NCI-H2196 treated with DMSO at 0.1 percent for 48 hours (cell line): ENCODE measurements at regions not wholly inside any gene's neighbourhood (a gene's known extent, or its start where the extent isn't known, plus 50 kb on each side); places are given as distances from the start of the nearest gene placed in this dataset.
"Not testable (repeated sequence)": the region's sequence is repeated elsewhere in the genome, so short reads cannot be mapped to it uniquely, and the experiment has no call there.

Source experiments
- DNase-seq: peaks from one replicate; lab custom pipeline; 2025; ENCODE audit not compliant: unreplicated experiment; lab: John Stamatoyannopoulos, UW

DNA sequence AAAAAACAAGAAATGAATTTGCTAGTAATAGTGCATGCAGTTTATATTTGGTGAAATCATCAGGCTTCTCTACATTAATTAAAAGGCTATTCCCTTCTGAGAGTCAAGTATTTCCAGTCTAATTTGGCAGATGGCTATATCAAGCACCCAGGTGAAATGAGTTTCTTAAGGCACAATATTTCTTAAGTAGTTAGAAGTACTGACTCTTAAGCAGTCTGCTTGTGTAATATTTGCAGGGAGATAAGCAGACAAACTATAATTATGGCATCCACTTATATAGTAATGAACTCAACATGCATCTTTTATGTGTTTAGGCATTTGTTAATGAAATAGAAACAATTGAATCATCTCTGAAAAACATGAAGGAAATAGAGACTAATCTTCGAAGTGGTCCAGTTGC, 189.2 kb downstream of the UTRN start:
- no peak for DNase-seq

DNA sequence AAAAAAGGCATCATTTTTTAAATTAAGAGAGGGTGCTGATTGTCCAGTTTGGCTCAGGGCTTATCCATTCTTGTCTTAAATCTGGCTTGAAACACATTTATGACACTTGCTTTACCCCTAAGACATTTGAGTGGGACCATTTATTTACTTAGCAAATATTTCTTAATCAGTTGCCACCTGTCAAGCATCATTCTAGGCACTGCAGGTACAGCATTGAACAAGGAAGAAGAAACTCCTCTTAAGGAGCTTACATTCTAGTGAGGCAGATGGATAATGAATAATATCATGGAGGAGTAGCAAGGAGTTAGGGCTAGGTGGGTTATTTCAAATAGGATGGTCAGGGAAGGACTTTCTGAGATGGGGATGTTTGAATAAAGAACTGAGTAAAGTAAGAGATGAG, 189.8 kb downstream of the UTRN start:
- no peak for DNase-seq

DNA sequence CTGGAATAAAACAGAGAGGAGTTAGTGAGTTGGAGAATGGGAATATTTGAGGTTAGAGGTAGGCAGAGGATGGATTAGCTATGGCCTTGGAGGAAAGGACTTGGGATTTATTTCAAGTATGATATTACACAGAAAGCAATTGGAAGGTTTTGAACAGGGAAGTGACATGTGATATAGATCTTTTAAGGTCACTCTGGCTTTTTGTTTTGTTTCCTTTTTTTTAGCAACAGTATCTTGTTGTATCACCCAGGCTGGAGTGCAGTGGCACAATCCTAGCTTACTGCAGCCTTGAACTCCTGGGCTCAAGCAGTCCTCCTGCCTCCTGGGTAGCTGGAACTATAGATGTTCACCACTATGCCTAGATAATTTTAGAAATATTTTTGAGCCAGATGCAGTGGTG, 190.3 kb downstream of the UTRN start:
- no peak for DNase-seq

DNA sequence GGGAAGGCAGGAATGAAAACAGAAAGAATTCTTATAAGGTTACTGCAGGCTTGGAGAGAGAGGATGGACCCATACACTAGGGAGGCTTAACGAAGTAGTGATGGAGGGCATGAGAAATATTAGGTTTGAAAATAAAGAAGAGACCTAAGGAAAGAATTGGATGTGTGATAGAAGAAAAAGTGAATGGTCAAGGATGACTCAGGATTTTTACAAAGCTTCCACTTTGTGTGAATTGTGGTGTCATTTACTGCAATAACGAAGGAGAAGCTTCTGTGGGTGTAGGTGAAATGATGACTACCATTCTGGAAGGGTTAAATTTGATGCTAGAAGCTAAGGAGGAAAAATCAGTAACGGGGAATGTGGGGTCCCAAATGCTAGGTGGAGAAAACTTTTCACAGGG, 191.2 kb downstream of the UTRN start:
- DNase-seq, result no peak

DNA sequence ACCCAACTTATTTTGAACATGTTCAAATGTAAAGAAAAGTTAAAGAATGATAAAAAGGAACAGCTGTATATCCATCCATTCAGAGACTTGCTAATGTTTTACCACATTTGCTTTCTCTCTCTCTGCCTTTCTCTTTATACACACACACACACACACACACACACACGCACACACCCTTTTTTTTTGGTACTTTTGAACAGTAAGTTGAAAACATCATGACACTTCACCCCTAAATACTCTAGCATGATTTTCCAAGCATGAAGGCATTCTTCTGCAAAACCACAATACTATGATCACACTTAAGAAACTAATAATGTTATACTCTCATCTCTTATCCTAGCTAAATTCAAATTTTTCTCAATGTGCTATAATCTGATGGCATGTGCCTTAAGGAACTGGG, 192.3 kb downstream of the UTRN start:
- DNase-seq, result no peak

DNA sequence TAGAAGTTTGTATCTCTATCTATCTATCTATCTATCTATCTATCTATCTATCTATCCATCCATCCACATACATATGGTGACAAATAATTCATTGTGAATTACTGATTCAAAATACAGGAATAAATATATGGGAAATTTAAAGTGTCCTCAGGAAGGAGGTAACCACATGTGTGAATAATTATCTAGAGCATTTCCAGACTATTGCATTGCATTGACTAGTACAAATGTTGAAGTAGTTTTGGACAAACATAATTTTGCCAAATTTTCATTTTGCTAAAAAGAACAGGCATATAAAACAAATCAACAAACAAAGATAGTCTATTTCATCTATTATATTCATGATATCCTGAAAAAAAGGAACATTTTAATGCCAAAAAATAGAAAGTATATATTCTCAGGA, 192.7 kb downstream of the UTRN start:
- no peak for DNase-seq

DNA sequence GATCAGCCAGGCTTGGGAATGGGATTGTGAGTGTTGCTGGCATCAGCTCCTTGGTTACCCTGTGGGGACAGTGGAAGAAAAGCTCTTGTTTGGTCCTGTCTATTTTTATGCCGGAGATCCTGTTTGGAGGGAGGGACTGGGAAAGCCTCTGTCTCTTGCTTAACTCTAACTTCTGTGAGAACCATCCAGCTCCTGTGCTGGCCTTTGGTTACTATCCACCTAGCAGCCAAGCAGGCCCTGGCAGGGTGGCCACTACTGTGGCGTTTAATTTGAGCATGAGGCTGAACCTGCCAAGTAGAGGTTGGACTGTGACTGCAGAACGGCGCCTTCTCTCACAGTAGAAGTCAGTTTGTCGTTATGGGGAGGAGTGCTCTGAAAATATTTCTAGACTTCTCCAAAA, 193.3 kb downstream of the UTRN start:
- no peak for DNase-seq

DNA sequence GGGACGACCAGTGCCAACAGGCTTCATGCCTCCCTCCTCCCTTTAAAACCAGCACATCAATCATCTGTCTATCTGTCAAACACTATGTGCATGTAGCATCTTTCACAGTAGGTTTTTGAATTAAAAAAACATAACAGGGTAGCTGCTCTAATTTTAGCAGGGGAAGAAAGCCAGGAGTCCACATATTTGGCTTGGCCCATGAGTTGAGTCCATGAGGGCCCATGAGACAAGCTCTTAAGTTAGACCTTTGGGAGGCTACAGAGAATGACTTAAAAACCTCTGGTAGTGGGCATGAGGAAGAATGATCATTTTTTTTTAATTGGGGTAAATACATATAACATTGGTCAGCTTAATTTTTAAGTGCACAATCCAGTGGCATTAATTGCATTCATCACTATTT, 194.9 kb downstream of the UTRN start:
- no peak for DNase-seq

DNA sequence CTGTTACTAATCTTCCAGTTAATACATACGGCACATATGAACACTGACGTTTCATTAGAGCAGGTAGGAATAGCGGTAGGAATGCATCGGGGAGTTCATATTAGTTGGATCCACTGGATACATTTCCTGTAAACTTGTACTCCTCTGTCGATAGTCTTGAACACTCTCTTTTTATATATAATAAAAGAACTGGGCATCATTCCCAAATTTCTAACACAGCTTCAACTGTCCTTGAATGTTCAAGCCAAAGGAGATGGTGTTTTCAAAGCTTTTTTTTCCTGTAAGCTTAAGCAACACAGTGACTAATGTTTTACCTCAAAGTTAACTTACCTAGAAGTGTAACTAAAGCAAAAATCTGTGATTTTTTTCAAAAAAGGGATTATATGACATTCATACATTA, 195.3 kb downstream of the UTRN start:
- no peak for DNase-seq

DNA sequence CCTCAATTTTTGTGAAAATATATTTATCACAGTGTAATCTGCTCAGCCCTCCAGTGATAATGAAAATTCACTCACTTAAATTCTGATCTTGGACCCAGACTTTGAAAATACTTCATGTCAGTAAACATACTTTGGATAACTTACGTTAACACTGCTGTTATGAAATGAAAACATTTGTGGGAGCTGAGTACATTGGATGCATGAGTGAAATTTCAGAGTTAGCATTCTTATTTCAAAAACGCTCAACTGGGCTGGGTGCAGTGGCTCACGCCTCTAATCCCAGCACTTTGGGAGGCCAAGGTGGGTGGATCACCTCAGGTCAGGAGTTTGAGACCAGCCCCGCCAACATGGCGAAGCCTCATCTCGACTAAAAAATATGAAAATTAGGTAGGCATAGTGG, 196.4 kb downstream of the UTRN start:
- no peak for DNase-seq

DNA sequence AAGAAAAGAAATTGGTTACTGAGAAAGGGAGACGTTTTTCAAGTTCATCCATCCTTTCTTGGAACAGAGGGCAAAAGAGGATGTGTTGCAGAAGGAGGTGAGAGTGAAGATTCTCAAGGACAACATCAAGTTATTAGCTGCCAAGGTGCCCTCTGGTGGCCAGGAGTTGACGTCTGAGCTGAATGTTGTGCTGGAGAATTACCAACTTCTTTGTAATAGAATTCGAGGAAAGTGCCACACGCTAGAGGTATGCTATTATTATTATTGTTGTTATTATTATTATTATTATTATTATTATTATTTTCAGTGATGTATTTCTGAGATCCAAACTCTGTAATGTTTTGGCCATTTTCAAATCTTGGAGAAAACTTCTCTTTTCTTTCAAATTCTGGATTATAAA, 197.0 kb downstream of the UTRN start:
- peak; percentile 20 for DNase-seq

DNA sequence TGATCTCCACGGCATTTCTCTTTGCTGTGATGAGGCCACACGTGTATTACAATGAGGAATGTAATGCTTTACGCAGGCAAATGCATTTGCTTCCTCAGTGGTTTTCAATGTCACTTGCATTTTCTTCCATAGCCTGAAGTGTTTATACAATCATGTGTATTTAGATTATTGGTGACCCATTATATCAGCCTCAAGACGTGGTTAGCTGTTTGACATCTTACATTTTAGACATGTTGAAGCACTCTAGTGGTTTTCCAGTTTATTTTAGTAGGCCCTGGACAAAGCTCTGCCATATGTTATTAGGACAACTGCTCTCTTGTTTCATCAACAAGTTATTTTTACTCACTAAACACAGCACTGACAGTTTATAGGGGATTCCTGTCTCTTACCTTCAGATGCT, 200.4 kb downstream of the UTRN start:
- no peak for DNase-seq

DNA sequence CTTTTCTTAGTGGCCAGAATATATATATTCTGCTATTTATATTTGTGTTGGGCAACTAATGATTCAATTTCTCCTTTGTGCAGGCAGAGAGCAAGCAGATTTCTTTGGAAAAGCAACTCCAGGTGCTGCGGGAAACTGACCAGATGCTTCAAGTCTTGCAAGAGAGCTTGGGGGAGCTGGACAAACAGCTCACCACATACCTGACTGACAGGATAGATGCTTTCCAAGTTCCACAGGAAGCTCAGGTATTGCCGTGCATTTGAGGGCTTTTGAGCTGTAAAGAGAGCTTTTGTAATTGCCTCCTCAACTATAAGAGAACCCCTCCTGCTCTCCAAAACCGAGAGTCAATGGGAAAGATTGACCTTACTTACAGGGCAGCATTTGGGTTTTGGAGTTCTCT, 203.5 kb downstream of the UTRN start:
- DNase-seq, result no peak

DNA sequence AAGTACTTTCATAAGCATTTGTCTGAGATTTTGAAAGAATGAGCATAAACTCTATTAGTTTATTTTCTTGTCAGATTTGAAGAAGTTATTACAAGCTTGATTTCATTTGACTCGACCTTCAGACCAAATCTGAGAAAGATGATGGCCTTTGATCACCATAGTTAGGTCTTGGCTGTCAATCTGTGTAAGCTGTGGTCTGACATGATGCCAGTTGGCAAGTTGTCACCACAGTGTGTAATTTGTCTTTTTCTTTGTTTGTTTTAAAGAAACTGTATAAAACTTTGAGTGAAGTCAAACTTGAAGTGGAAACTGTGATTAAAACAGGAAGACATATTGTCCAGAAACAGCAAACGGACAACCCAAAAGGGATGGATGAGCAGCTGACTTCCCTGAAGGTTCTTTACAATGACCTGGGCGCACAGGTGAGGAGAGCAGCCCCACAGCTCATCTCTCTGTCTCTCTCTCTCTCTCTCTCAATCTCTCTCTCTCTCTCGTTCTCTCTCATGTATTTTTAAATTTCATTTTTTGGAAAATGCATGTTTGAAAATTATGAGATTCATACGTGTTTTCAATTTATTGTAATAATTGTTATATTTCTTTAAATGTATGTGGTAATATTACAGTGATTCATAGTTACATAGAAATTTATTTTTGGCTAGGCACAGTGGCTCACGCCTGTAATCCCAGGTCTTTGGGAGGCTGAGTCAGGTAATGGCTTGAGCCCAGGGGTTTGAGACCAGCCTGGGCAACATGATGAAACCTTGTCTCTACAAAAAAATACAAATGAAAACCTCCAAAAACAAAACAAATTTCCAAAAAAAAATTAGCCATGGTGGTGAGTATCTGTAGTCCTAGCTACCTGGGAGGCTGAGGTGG, 208.1 kb downstream of the UTRN start:
- DNase-seq, result no peak

DNA sequence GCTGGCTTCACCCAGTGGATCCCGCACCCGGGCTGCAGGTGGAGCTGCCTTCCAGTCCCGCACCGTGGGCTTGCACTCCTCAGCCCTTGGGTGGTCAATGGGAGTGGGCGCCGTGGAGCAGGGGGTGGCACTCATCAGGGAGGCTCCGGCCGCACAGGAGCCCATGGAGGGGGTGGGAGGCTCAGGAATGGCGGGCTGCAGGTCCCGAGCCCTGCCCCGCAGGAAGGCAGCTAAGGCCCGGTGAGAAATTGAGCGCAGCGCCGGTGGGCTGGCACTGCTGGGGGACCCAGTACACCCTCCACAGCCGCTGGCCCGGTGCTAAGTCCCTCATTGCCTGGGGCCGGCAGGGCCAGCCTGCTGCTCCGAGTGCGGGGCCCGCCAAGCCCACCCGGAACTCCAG, 209.9 kb downstream of the UTRN start:
- DNase-seq, result not testable (repeated sequence)

DNA sequence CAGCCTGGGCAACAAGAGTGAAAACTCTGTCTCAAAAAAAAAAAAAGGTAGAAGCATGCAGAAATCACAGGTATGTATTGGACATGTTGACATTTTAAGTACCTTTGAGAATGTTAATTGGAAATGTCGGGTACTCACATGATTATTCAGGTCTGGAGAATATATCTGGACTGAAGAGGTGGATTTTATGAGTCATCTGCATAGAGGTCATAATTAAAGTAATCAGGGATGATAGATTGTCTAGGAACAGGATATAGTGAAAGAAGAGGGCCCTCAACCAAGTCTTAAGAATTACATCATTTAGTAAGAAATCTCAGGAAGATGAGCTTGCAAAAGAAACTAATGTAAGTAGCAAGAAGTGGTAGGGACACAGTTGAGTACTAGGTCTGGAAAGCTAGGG, 212.5 kb downstream of the UTRN start:
- no peak for DNase-seq

DNA sequence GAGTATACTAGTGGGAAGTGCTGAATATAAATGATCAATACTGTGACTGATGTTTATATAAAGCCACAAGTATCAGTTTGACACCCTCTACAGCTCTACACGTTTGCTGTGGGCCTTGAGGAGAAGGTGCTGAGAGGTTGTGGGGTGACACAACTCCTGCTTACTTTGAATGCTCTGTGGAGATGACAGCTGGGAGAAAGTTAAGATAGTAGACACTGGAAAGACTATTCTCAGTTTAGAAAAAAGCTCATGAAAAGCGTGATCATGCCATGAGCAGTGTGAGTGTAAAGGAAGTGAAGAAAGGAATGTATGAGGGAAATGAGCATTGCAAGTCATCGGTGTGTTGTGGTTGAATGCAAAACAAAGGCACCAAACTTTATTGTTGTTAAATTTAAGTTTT, 215.8 kb downstream of the UTRN start:
- DNase-seq, result no peak

DNA sequence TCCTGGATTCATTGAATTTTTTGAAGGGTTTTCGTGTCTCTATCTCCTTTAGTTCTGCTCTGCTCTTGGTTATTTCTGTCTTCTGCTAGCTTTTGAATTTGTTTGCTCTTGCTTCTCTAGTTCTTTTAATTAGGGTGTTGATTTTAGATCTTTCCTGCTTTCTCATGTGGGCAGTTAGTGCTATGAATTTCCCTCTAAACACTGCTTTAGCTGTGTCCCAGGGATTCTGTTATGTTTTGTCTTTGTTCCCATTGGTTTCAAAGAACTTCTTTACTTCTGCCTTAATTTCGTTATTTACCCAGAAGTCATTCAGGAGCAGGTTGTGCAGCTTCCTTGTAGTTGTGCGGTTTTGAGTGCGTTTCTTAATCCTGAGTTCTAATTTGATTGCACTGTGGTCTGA, 220.1 kb downstream of the UTRN start:
- not testable (repeated sequence) for DNase-seq

DNA sequence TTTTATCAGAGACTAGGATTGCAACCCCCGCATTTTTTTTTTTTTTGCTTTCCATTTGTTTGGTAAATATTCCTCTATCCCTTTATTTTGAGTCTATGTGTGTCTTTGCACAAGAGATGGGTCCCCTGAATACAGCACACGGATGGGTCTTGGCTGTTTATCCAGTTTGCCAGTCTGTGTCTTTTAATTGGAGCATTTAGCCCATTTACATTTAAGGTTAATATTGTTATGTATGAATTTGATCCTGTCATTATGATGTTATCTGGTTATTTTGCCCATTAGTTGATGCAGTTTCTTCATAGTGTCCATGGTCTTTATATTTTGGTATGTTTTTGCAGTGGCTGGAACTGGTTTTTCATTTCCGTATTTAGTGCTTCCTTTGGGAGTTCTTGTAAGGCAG, 220.9 kb downstream of the UTRN start:
- not testable (repeated sequence) for DNase-seq

DNA sequence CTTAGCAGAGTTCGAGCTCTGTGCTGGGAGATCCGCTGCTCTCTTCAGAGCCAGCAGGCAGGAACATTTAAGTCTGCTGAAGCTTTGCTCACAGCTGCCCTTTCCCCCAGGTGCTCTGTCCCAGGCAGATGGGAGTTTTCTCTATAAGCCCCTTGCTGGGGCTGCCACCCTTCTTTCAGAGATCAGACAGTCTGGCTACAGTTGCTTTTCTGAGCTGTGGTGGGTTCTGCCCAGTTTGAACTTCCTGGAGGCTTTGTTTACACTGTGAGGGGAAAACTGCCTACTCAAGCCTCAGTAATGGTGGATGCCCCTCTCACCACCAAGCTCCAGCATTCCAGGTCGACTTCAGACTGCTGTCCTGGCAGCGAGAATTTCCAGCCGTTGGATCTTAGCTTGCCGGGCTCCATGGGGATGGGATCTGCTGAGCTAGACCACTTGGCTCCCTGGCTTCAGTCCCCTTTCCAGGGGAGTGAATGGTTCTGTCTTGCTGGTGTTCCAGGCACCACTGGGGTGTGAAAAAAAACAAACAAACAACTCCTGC, 222.7 kb downstream of the UTRN start:
- DNase-seq, result not testable (repeated sequence)

DNA sequence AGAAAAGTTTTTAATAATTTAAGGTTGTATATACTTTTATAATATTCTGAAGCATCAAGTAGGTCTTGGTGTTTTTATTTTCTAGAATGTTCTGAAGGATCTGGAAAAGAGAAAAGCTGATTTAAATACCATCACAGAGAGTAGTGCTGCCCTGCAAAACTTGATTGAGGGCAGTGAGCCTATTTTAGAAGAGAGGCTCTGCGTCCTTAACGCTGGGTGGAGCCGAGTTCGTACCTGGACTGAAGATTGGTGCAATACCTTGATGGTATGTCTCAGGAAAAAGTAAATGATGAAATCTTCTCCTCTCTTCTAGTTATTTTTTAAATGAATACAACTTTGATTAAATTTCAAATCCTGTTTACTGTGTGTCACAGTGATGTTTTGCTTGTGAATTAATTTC, 225.7 kb downstream of the UTRN start:
- no peak for DNase-seq

DNA sequence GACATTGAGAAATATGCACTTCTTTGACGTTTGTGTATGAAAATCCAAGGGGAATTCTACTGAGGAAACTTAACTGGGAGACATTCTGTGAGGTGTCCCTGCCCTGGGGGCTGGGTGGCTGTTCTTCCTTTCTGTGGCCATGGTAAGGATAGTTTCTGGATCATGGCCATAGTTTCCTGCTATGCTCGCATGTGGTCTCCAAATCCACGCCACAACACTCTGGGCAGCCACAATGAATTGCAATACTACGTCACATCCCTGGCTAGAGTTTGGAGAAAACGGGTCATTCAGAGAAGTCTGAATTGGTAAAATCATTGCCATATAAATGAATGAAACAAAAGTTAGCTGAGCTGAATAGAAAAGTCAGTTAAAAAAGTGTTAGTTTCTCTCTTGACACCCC, 230.6 kb downstream of the UTRN start:
- no peak for DNase-seq

DNA sequence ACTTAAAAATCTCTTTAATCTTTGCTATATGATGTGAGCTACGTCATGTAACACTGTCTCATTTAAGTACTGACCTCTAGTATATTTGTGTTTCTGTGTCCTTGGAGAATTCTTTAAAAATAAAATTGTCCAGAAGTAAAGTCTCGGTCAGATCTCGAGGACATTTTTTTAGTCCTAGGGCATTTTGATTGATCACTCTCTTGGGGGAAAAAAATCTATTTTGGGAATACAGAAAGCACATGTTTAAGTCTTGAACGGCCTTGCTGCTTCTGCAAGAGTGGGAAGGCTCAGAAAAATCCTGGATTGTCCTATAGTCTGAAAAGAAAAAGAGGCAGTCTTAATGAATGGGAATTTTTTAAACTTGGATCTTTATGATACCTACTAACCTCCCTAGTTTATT, 234.3 kb downstream of the UTRN start:
- no peak for DNase-seq
